Smooth muscle cell (in vitro differentiated cells): ENCODE measurements at regions not wholly inside any gene's neighbourhood (a gene's known extent, or its start where the extent isn't known, plus 50 kb on each side); places are given as distances from the start of the nearest gene placed in this dataset.

Experiments used
- DNase-seq: peaks from one replicate; lab custom pipeline; 2025; ENCODE audit not compliant: unreplicated experiment; lab: John Stamatoyannopoulos, UW
- H2AFZ ChIP-seq: fragments of 200-600 bp; sonication (generic); 2 replicates; pipeline ENCODE4 v1.6.0; 2016; ENCODE audit warnings: antibody characterized with exemption, low read depth, mild to moderate bottlenecking
- H3F3A ChIP-seq: fragments of 200-600 bp; sonication (generic); 2 replicates; pipeline ENCODE4 v1.6.0; 2017; ENCODE audit warnings: antibody characterized with exemption, low read depth
- H3K27ac ChIP-seq: fragments of 200-600 bp; sonication (generic); 2 replicates; pipeline ENCODE4 v1.5.1; 2016; ENCODE audit warnings: low read depth, mild to moderate bottlenecking
- H3K27me3 ChIP-seq: fragments of 200-600 bp; sonication (generic); 2 replicates; pipeline ENCODE4 v1.6.1; 2016; ENCODE audit warnings: low read depth, mild to moderate bottlenecking
- H3K36me3 ChIP-seq: fragments of 200-600 bp; sonication (generic); 2 replicates; pipeline ENCODE4 v1.5.1; 2016; ENCODE audit warnings: low read depth
- H3K4me1 ChIP-seq: fragments of 200-600 bp; sonication (generic); 2 replicates; pipeline ENCODE4 v1.5.1; 2016; ENCODE audit warnings: low read depth
- H3K4me2 ChIP-seq: fragments of 200-600 bp; sonication (generic); 2 replicates; pipeline ENCODE4 v1.6.0; 2016; ENCODE audit warnings: mild to moderate bottlenecking
- H3K4me3 ChIP-seq: fragments of 200-600 bp; sonication (generic); 2 replicates; pipeline ENCODE4 v1.5.1; 2016; ENCODE audit warnings: mild to moderate bottlenecking
- H3K79me2 ChIP-seq: fragments of 200-600 bp; sonication (generic); 2 replicates; pipeline ENCODE4 v1.6.0; 2016; ENCODE audit warnings: low read depth, mild to moderate bottlenecking
- H3K9ac ChIP-seq: fragments of 200-600 bp; sonication (generic); 2 replicates; pipeline ENCODE4 v1.6.0; 2016; ENCODE audit warnings: low read depth
- H3K9me3 ChIP-seq: fragments of 200-600 bp; sonication (generic); replicated peaks from 2 replicates; pipeline ENCODE4 v1.5.1; 2016; ENCODE audit warnings: low read depth
- H4K20me1 ChIP-seq: fragments of 200-600 bp; sonication (generic); 2 replicates; pipeline ENCODE4 v1.6.0; 2016; ENCODE audit warnings: low read depth
- CTCF ChIP-seq: fragments of 200-600 bp; sonication (generic); IDR thresholded peaks from 2 replicates; pipeline ENCODE4 v1.5.1; 2017; ENCODE audit warnings: borderline replicate concordance, mild to moderate bottlenecking, antibody characterized with exemption; ENCODE audit not compliant: insufficient read depth, poor library complexity, severe bottlenecking
- WGBS: methylation state at CpG from one replicate; pipeline ENCODE4 v1.1.7; 2016; ENCODE audit warnings: low lambda C conversion rate; 5-methylcytosine and 5-hydroxymethylcytosine counted together

GRCh38 chrX:43002526-43003203, 224.7 kb upstream of the PPP1R2C start:
- H3K27me3 ChIP-seq = no peaks in the 10 kb centered on the region
- H2AFZ ChIP-seq = peak overlapping the region; percentile 58
- no peak overlapping the region for H3K4me2 ChIP-seq
- 83% methylated on average over 4 of the region's 4 CpGs for WGBS
- DNase-seq = no peak
- no peaks in the 10 kb centered on the region for H3K36me3 ChIP-seq
- H3K79me2 ChIP-seq = no peaks in the 10 kb centered on the region
- no peak for TF ChIP-seq CTCF
- H4K20me1 ChIP-seq = no peaks in the 10 kb centered on the region
- H3F3A ChIP-seq = no peaks in the 10 kb centered on the region
- no peak overlapping the region for H3K4me3 ChIP-seq
- H3K4me1 ChIP-seq = peaks cover 4% of the 10 kb centered on the region
- H3K27ac ChIP-seq = no peak overlapping the region
- H3K9me3 ChIP-seq = no peaks in the 10 kb centered on the region
- no peak overlapping the region for H3K9ac ChIP-seq

GRCh38 chrX:43003204-43003565, 225.2 kb upstream of the PPP1R2C start:
- TF ChIP-seq CTCF = no peak
- H3K9me3 ChIP-seq = no peaks in the 10 kb centered on the region
- no peaks in the 10 kb centered on the region for H4K20me1 ChIP-seq
- no peak overlapping the region for H3K4me3 ChIP-seq
- no peaks in the 10 kb centered on the region for H3F3A ChIP-seq
- no peaks in the 10 kb centered on the region for H3K36me3 ChIP-seq
- WGBS = 93% methylated on average over 3 of the region's 3 CpGs
- H3K4me2 ChIP-seq = no peak overlapping the region
- no peak overlapping the region for H3K9ac ChIP-seq
- no peak overlapping the region for H2AFZ ChIP-seq
- no peaks in the 10 kb centered on the region for H3K27me3 ChIP-seq
- DNase-seq = no peak
- H3K27ac ChIP-seq = no peak overlapping the region
- peaks cover 4% of the 10 kb centered on the region for H3K4me1 ChIP-seq
- H3K79me2 ChIP-seq = no peaks in the 10 kb centered on the region

GRCh38 chrX:43003939-43004338, 226.0 kb upstream of the PPP1R2C start:
- no peak overlapping the region for H3K4me3 ChIP-seq
- H3K27ac ChIP-seq = no peak overlapping the region
- H4K20me1 ChIP-seq = no peaks in the 10 kb centered on the region
- TF ChIP-seq CTCF = no peak
- H2AFZ ChIP-seq = no peak overlapping the region
- H3K9ac ChIP-seq = no peak overlapping the region
- no peaks in the 10 kb centered on the region for H3F3A ChIP-seq
- DNase-seq = no peak
- H3K36me3 ChIP-seq = no peaks in the 10 kb centered on the region
- 100% methylated on average over 2 of the region's 2 CpGs for WGBS
- no peaks in the 10 kb centered on the region for H3K79me2 ChIP-seq
- H3K4me1 ChIP-seq = peaks cover 4% of the 10 kb centered on the region
- H3K27me3 ChIP-seq = no peaks in the 10 kb centered on the region
- no peaks in the 10 kb centered on the region for H3K9me3 ChIP-seq
- no peak overlapping the region for H3K4me2 ChIP-seq

GRCh38 chrX:43005561-43005960, 227.6 kb upstream of the PPP1R2C start:
- TF ChIP-seq CTCF = no peak
- H3K79me2 ChIP-seq = no peaks in the 10 kb centered on the region
- no peaks in the 10 kb centered on the region for H3K36me3 ChIP-seq
- no peaks in the 10 kb centered on the region for H3K9me3 ChIP-seq
- H4K20me1 ChIP-seq = no peaks in the 10 kb centered on the region
- no peak overlapping the region for H3K9ac ChIP-seq
- H3K4me3 ChIP-seq = no peak overlapping the region
- H2AFZ ChIP-seq = no peak overlapping the region
- 79% methylated on average over 3 of the region's 3 CpGs for WGBS
- no peak for DNase-seq
- H3K27me3 ChIP-seq = no peaks in the 10 kb centered on the region
- H3K4me1 ChIP-seq = peaks cover 4% of the 10 kb centered on the region
- no peak overlapping the region for H3K4me2 ChIP-seq
- no peaks in the 10 kb centered on the region for H3F3A ChIP-seq
- no peak overlapping the region for H3K27ac ChIP-seq
